Activated T-helper 17 cell treated with anti-CD3 and anti-CD28 coated beads, Interleukin-2, amount 50 U/mL, for 72 hours (primary cell): ENCODE measurements at regions not wholly inside any gene's neighbourhood (a gene's known extent, or its start where the extent isn't known, plus 50 kb on each side); places are given as distances from the start of the nearest gene placed in this dataset.
A peak's percentile ranks its signal among the peaks of the same experiment; 100 is the strongest.
"Not testable (repeated sequence)": the region's sequence is repeated elsewhere in the genome, so short reads cannot be mapped to it uniquely, and the experiment has no call there.

Experiments used
- ATAC-seq: fragments of 150-1000 bp; cut with Tn5 transposase; replicated peaks from 2 replicates; pipeline ENCODE4 v1.10.0; 2021; ENCODE audit warnings: mild to moderate bottlenecking, moderate library complexity
- H3K27ac Mint-ChIP-seq: one replicate; pipeline ENCODE4 v1.8.0; 2022; ENCODE audit warnings: mixed read lengths
- H3K27me3 Mint-ChIP-seq: one replicate; pipeline ENCODE4 v1.8.0; 2022; ENCODE audit warnings: mixed read lengths
- H3K36me3 Mint-ChIP-seq: one replicate; pipeline ENCODE4 v1.8.0; 2022; ENCODE audit warnings: low read depth, mild to moderate bottlenecking, mixed read lengths
- H3K4me1 Mint-ChIP-seq: one replicate; pipeline ENCODE4 v1.8.0; 2022; ENCODE audit warnings: mixed read lengths
- H3K4me3 Mint-ChIP-seq: one replicate; pipeline ENCODE4 v1.8.0; 2022; ENCODE audit warnings: mild to moderate bottlenecking, mixed read lengths
- H3K9me3 Mint-ChIP-seq: one replicate; pipeline ENCODE4 v1.8.0; 2022; ENCODE audit warnings: mixed read lengths

DNA sequence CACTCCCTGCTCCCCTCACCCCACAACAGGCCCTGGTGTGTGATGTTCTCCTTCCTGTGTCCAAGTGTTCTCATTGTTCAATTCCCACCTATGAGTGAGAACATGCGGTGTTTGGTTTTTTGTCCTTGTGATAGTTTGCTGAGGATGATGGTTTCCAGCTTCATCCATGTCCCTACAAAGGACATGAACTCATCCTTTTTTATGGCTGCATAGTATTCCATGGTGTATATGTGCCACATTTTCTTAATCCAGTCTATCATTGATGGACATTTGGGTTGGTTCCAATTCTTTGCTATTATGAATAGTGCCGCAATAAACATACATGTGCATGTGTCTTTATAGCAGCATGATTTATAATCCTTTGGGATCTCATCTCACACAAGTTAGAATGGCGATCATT, 101.5 kb upstream of the NGF start:
- not testable (repeated sequence) for H3K4me3 Mint-ChIP-seq, ATAC-seq, H3K27ac Mint-ChIP-seq, H3K4me1 Mint-ChIP-seq, H3K9me3 Mint-ChIP-seq, H3K36me3 Mint-ChIP-seq
- peaks cover 10% of the 10 kb centered on the region for H3K27me3 Mint-ChIP-seq

DNA sequence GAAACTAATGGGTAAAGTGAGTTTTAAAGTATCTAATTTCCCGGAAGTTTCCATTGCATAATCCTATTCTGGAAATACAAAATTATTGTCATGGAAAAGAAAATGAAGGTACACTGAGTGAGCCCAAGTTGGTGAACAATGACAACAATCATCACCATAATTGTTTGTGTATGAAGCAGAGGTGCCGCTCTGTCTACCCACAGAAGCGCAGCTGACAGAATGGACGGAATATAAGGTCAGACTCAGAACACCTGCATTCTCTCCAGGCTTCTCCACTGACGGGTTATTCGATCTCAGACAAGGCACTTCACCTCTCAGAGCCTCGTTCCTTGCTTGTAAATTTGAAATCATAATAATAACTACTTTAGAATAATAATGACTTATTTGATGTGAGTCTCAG, 99.1 kb upstream of the NGF start:
- no peaks in the 10 kb centered on the region for H3K36me3 Mint-ChIP-seq
- no peak for ATAC-seq
- no peak overlapping the region for H3K4me3 Mint-ChIP-seq
- peaks cover 10% of the 10 kb centered on the region for H3K27me3 Mint-ChIP-seq
- no peaks in the 10 kb centered on the region for H3K9me3 Mint-ChIP-seq
- H3K27ac Mint-ChIP-seq, result no peak overlapping the region
- no peaks in the 10 kb centered on the region for H3K4me1 Mint-ChIP-seq

DNA sequence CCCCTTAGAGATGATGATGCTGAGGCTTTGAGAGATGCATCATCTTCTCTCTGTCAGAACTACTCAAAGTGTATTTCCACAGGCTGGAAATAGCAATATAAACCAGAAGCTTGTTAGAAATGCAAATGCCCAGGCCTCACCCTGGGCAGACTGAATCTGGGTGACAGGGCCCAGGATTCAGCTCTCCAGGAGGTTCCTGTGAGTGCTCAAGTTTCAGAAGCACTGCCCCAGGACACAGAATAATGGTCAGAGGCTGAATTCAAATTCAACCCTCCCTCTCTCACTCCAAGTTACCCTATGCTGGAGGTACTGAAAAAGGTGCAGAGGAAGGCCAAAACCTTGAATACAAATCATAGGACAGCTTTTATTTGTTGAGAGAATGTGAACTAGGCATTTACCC, 98.5 kb upstream of the NGF start:
- Mint-ChIP-seq H3K4me3 (no peak overlapping the region), H3K36me3 (no peaks in the 10 kb centered on the region), H3K27ac (no peak overlapping the region), H3K4me1 (no peaks in the 10 kb centered on the region), H3K9me3 (no peaks in the 10 kb centered on the region), H3K27me3 (peaks cover 10% of the 10 kb centered on the region)
- ATAC-seq, result no peak

DNA sequence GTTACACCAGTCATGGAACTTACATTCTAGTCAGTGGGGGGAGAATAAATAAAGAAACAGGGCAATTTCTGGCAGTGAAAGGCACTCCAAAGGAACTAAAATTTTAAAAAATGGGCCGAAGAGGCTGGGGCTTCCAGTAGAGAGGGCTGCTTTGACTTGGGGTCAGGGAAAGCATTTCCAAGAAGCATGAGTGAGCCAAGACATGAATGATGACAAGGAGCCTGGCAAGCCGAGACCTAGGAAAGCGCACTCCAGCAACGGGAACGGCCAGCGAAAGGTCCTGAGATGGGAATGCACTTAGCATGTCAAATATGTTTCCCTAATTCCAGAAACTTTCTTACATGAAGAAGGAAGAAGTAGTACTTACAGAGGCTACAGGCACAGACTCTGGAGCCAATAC, 95.4 kb upstream of the NGF start:
- no peak overlapping the region for H3K27ac Mint-ChIP-seq
- no peak for ATAC-seq
- H3K27me3 Mint-ChIP-seq, result peaks cover 9% of the 10 kb centered on the region
- H3K4me1 Mint-ChIP-seq, result no peaks in the 10 kb centered on the region
- H3K4me3 Mint-ChIP-seq, result no peak overlapping the region
- peaks cover 3% of the 10 kb centered on the region for H3K9me3 Mint-ChIP-seq
- H3K36me3 Mint-ChIP-seq, result no peaks in the 10 kb centered on the region

DNA sequence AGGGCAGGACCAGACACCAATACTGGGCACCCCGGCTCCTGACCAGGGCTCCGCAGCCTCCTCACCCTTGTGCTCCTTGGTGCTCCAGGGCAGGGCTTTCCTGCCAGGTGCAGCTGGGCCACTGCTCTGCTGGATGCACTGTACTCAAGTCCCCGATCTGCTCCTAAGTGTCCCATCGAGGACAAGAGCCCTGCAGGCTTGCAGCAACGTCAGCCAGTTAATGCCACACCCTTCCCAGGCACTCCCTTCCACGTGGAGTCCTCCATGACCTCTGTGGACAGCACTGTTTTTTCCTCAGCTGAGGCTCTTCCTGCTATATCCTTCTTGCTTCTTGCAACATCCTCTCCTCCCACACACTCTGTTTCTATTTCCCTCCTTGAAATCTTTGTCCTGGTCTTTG, 94.0 kb upstream of the NGF start:
- no peak overlapping the region for H3K27ac Mint-ChIP-seq
- H3K27me3 Mint-ChIP-seq, result peaks cover 11% of the 10 kb centered on the region
- peaks cover 3% of the 10 kb centered on the region for H3K9me3 Mint-ChIP-seq
- H3K36me3 Mint-ChIP-seq, result no peaks in the 10 kb centered on the region
- H3K4me3 Mint-ChIP-seq, result no peak overlapping the region
- no peaks in the 10 kb centered on the region for H3K4me1 Mint-ChIP-seq
- no peak for ATAC-seq

DNA sequence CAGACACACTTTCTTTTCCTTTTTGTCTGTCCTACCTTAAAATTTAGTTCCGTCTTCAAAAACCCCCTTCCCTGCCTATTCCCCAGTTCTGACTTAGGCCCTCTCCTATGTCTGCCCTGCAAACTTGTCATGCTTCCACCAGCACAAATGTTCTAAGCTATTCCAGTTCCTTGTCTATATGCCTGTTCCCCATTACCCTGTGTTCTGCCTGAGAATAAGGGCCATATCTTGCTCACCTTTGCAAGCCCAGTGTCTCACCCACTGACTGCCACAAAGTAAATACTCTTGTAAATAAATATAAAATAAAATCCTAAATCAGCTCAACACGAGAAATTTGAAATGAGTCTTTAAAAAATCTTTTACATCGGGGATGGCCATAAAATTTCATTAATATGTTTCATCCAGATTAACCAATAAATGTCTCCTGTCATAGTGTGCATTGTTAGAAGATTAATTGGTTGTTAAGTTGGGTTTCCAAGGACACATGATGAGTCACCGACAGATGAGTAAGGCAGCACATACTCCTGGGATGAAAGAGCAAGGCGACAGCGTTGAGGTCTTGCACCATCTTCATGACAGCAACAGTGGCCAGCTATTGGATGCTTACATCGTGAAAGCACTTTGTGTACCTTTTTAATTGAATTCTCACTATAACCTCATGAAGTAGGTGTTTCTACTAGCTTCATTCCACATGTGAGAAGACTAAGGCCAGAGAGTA, 92.6 kb upstream of the NGF start:
- ATAC-seq, result no peak
- Mint-ChIP-seq H3K27me3 (peaks cover 16% of the 10 kb centered on the region), H3K9me3 (peaks cover 3% of the 10 kb centered on the region), H3K4me3 (no peak overlapping the region), H3K4me1 (no peaks in the 10 kb centered on the region), H3K36me3 (no peaks in the 10 kb centered on the region), H3K27ac (no peak overlapping the region)

DNA sequence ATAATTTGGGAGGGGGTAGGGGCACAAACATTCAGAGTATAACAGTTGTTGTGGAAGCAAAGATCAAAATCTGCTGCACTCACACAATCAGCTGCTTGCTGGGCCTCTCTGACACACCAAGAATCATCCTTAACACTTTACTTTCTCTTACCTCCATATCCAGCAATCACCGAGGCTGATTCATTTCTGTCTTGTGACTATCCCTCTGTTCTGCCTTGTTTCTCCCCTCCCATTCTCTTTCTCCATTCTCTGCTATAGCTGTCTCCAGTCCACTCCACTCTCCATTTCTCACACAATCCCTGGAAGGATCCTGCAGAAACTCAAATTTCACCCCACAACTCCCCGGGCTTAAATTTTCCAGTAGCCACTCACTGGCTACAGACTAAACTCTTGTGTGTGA, 91.8 kb upstream of the NGF start:
- no peak overlapping the region for H3K27ac Mint-ChIP-seq
- H3K4me3 Mint-ChIP-seq, result no peak overlapping the region
- peaks cover 18% of the 10 kb centered on the region for H3K27me3 Mint-ChIP-seq
- no peaks in the 10 kb centered on the region for H3K4me1 Mint-ChIP-seq
- peaks cover 3% of the 10 kb centered on the region for H3K9me3 Mint-ChIP-seq
- H3K36me3 Mint-ChIP-seq, result no peaks in the 10 kb centered on the region
- peak; percentile 19 for ATAC-seq

DNA sequence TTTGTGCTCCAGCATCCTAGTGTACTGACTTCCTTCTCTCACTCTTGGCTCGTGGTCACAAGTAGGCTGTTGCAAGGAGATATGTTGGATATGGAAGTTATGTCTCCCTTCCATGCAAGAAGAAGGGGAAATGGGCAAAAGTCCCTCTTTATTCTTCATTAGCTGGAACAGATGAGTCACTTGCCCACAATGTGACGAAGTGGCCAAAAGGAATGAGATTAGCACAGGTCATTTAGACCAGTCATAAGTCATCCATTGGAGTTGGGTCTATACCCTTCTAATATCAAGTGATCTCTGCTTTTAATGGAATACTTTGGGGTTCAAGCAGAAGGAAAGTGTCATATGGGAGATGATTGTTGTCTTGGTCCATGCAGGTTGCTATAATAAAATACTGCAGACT, 91.2 kb upstream of the NGF start:
- Mint-ChIP-seq H3K4me1 (no peaks in the 10 kb centered on the region), H3K27me3 (peaks cover 20% of the 10 kb centered on the region), H3K9me3 (peaks cover 3% of the 10 kb centered on the region), H3K4me3 (no peak overlapping the region), H3K27ac (no peak overlapping the region), H3K36me3 (no peaks in the 10 kb centered on the region)
- ATAC-seq, result no peak

DNA sequence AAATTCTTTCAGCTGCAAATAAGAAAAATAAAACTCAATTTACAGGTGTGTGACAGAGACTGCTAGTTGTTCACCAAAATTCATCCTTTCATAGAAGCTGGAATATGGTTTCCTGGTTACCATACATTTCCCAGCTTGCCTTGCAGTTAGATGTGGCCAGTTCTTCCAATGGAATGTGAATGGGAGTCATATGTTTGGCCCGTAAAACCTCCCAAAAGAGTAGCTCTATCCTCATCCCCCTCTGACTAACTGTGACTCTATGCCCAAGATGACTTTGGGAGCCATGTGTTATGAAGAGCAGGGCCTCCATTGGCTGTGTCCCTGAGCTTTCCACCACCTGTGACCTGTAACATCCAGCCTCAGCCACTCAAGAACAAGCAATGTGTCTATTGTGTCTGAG, 90.6 kb upstream of the NGF start:
- H3K4me3 Mint-ChIP-seq, result no peak overlapping the region
- no peaks in the 10 kb centered on the region for H3K4me1 Mint-ChIP-seq
- peaks cover 3% of the 10 kb centered on the region for H3K9me3 Mint-ChIP-seq
- H3K27ac Mint-ChIP-seq, result no peak overlapping the region
- H3K27me3 Mint-ChIP-seq, result peaks cover 25% of the 10 kb centered on the region
- ATAC-seq, result no peak
- no peaks in the 10 kb centered on the region for H3K36me3 Mint-ChIP-seq

DNA sequence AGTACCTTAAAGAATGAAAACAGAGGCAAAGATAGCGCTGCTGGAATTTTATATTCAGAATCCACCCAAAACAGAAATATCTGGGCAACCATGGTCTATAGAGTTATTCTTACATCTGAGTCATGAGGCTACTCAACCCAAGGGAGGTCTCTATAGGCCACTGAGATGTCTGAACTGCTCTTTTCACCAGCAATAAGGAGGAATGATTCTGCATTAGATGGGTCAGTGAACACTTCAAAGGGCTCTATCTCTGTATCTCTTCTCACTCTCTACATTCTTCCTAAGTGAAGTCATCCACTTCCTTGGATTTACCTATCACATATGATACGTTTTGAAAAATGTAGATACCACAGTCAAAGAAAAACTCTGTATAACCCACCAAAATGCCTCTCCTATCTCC, 90.2 kb upstream of the NGF start:
- no peak for ATAC-seq
- no peak overlapping the region for H3K4me3 Mint-ChIP-seq
- no peaks in the 10 kb centered on the region for H3K36me3 Mint-ChIP-seq
- H3K27me3 Mint-ChIP-seq, result peaks cover 30% of the 10 kb centered on the region
- H3K27ac Mint-ChIP-seq, result no peak overlapping the region
- H3K4me1 Mint-ChIP-seq, result no peaks in the 10 kb centered on the region
- H3K9me3 Mint-ChIP-seq, result peaks cover 3% of the 10 kb centered on the region

DNA sequence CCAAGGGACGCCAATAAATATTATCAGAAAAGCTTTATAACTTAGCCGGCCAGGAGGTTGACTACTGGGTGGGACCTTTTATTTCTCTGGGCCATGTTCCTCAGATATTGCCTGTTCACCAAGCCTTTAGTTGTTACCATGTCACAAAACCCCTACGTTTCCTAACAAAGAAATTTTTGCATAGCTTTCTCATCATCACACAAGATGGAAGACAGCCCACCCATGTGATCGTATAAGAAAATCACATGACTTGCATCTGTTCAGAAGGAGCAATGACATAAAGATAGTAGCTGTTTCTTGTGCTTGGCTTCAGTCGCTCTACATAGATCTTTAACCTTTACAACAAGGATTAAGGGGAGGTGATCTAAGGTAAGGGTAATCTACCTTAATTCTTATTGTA, 88.9 kb upstream of the NGF start:
- no peak for ATAC-seq
- Mint-ChIP-seq H3K9me3 (peaks cover 3% of the 10 kb centered on the region), H3K4me1 (no peaks in the 10 kb centered on the region), H3K27ac (no peak overlapping the region), H3K27me3 (peaks cover 38% of the 10 kb centered on the region), H3K4me3 (no peak overlapping the region), H3K36me3 (no peaks in the 10 kb centered on the region)

DNA sequence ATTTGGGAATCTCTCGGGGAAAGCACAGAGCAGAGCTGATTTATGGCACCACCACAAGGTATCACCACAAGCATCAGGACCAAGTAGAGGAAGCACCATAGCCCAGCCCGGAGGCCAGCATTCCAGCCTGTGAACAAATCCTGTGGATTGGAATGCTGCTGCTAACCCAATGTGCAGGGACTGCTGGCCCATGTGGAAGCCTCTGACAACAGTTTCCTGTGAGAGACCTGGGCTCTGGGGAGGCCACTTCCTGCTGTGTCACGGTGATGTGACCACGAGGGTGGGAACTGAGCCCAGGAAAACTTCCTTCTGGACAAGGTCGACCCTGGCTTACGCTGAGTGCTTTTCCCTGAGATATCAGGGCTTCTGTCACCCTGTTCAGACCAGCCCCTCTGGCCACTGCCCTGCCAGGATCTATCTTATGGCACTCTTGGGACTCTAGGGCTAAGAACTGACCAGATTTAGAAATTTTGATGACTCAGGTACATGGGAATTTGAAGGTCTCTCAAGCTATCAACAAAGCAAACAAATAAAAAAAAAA, 88.3 kb upstream of the NGF start:
- no peak overlapping the region for H3K4me3 Mint-ChIP-seq

DNA sequence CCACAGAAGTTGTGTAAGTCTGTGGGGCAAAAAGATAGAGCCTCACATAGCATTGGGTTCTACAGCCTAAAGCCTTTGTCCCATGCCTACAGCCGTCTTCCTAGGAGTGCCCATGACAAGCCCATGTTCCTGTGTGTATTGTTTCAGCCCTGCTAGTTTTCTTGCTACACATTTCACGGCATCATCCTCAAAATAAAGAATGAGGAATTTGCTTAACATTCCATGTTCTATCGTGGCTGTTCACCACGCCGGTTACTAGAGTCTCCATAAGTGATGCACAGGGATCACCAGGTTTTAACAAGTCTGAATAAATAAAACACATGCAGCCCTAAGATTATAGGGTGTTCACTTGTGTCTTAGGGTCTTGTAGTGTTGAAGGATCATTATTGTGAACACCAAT, 87.4 kb upstream of the NGF start:
- H3K27ac Mint-ChIP-seq, result no peak overlapping the region
- no peaks in the 10 kb centered on the region for H3K36me3 Mint-ChIP-seq
- peaks cover 40% of the 10 kb centered on the region for H3K27me3 Mint-ChIP-seq
- no peaks in the 10 kb centered on the region for H3K4me1 Mint-ChIP-seq
- peaks cover 3% of the 10 kb centered on the region for H3K9me3 Mint-ChIP-seq
- ATAC-seq, result no peak
- H3K4me3 Mint-ChIP-seq, result no peak overlapping the region

More for the DNA sequence above, 88.3 kb upstream of the NGF start:
- H3K9me3 Mint-ChIP-seq, result peaks cover 3% of the 10 kb centered on the region
- no peaks in the 10 kb centered on the region for H3K36me3 Mint-ChIP-seq
- H3K4me1 Mint-ChIP-seq, result no peaks in the 10 kb centered on the region
- no peak overlapping the region for H3K27ac Mint-ChIP-seq
- ATAC-seq, result no peak
- peaks cover 40% of the 10 kb centered on the region for H3K27me3 Mint-ChIP-seq

DNA sequence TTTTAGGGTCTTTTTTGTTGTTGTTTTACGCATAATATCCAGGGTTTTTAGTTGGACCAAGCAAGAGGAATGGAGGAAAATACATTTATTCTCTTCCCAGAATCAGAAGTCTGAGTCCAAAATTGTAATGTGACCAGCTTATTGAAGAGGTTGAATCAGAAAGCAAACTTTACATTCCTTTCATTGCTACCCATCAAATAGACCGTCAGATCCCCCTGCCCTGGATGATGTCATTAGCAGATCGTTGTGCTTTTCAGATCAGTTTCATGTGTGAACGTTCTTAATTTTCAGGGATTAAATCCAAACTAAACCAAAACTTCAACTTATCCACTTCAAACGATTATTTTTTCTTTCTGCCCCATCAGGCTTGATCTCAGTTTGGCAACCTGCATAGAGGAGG, 85.7 kb upstream of the NGF start:
- Mint-ChIP-seq H3K9me3 (no peaks in the 10 kb centered on the region), H3K4me1 (no peaks in the 10 kb centered on the region), H3K4me3 (no peak overlapping the region), H3K27ac (no peak overlapping the region), H3K36me3 (no peaks in the 10 kb centered on the region), H3K27me3 (peaks cover 35% of the 10 kb centered on the region)
- no peak for ATAC-seq

DNA sequence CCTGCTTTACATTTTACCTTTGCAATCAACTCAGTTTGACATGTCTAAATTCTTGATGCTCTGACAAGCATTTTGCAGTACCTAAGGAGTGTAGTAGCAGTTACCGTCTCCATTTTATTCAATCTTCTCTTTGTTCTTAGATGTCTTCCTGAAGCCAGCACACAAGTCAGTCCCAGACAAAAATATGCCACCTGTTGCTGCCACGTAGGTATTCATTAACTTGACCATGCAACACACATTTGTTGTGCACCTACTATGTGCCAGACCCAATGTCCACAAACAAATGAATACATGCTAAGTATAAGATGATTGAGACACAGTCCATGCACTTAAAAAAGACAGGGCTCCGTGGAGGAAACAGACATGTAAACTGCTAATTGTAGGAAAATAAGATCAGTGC, 81.5 kb upstream of the NGF start:
- Mint-ChIP-seq H3K4me3 (no peak overlapping the region), H3K27me3 (peaks cover 30% of the 10 kb centered on the region), H3K36me3 (no peaks in the 10 kb centered on the region), H3K27ac (no peak overlapping the region), H3K4me1 (no peaks in the 10 kb centered on the region), H3K9me3 (no peaks in the 10 kb centered on the region)
- ATAC-seq, result no peak

DNA sequence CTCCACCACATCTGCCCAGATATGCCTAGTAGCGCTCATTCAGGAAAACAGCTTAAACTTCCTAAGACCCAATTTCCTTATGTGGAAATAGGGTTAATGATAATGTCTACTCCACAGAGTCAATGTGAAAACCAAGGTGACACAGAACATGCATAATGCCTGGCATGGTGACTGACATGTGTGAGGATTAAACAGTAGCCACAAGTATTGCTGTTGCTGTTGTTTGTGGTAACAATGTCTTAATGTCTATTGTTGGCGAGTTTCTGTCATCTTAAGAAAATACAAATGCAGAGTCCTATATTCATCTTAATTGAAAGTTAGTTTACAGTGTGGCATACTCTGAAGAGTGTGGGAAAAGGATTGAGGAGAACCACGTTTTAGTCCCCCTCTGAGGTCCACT, 75.6 kb upstream of the NGF start:
- Mint-ChIP-seq H3K27me3 (peaks cover 22% of the 10 kb centered on the region), H3K4me3 (no peak overlapping the region), H3K4me1 (no peaks in the 10 kb centered on the region), H3K9me3 (peaks cover 4% of the 10 kb centered on the region), H3K27ac (no peak overlapping the region), H3K36me3 (no peaks in the 10 kb centered on the region)
- ATAC-seq, result no peak
